Cardiac fibroblast (primary cell): ENCODE measurements at regions not wholly inside any gene's neighbourhood (a gene's known extent, or its start where the extent isn't known, plus 50 kb on each side); places are given as distances from the start of the nearest gene placed in this dataset.
"Not testable (repeated sequence)": the region's sequence is repeated elsewhere in the genome, so short reads cannot be mapped to it uniquely, and the experiment has no call there.

ENCODE experiments used
- DNase-seq, 2 donors: peaks; one replicate each; pipeline versions ENCODE4 v3.0.0 to v3.0.0-alpha.2; 2010; ENCODE audit warnings: low read depth in 2 of 2
- H3K4me3 ChIP-seq, 2 donors: replicated peaks in 1 of 2; 1 replicate in 1 of 2; 2 replicates in 1 of 2; pipeline ENCODE4 v1.5.1; 2011; ENCODE audit warnings: low read depth in 2 of 2, low read length in 2 of 2, mild to moderate bottlenecking in 2 of 2, moderate library complexity in 1 of 2
- TF ChIP-seq, protein P1 (sequence below): IDR thresholded peaks from one replicate; pipeline ENCODE4 v1.5.1; 2011; ENCODE audit warnings: low read depth, mild to moderate bottlenecking, low read length, inconsistent platforms

DNA sequence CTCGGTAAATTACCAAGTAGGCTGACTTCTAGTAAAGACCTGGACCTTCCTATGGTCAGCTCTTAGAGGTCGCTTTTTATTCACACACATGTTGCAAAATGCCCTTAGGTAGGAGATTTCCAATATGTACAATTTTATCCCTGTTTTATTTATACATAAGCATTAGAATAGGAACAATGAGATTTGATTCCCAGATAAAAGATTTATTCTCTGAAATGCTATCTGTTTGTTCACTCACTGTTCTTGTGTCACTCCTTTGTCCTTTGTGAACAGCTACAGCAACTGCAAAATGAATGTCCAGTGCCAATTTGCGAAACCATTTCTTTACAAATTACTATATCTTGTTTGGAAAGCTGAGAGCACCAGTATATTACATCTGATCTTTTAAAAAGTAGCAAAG, 991.5 kb upstream of the TYRP1 start:
- TF ChIP-seq, protein P1, sequence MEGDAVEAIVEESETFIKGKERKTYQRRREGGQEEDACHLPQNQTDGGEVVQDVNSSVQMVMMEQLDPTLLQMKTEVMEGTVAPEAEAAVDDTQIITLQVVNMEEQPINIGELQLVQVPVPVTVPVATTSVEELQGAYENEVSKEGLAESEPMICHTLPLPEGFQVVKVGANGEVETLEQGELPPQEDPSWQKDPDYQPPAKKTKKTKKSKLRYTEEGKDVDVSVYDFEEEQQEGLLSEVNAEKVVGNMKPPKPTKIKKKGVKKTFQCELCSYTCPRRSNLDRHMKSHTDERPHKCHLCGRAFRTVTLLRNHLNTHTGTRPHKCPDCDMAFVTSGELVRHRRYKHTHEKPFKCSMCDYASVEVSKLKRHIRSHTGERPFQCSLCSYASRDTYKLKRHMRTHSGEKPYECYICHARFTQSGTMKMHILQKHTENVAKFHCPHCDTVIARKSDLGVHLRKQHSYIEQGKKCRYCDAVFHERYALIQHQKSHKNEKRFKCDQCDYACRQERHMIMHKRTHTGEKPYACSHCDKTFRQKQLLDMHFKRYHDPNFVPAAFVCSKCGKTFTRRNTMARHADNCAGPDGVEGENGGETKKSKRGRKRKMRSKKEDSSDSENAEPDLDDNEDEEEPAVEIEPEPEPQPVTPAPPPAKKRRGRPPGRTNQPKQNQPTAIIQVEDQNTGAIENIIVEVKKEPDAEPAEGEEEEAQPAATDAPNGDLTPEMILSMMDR, result no peak
- DNase-seq, result no peak
- H3K4me3 ChIP-seq, result no peak overlapping the region

DNA sequence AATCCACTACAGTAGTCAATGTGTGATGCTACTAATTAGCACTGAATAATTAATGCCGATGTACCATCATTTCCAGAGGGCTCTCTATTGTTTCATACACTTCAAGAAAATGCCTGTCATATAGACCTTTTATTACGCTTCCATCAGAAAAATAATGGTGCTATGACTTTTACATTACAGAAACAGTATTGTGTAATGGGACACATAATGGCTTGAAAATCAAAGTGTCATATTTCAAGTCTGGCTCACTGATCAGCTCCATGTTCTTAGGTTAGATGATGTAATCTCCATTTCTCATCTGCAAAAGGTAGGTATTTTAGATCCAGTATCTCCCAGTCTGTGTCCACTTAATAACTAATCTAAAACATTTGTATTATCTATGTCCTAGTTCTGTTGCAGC, 990.6 kb upstream of the TYRP1 start:
- TF ChIP-seq, protein P1, result no peak
- H3K4me3 ChIP-seq, result no peak overlapping the region
- DNase-seq, result no peak

DNA sequence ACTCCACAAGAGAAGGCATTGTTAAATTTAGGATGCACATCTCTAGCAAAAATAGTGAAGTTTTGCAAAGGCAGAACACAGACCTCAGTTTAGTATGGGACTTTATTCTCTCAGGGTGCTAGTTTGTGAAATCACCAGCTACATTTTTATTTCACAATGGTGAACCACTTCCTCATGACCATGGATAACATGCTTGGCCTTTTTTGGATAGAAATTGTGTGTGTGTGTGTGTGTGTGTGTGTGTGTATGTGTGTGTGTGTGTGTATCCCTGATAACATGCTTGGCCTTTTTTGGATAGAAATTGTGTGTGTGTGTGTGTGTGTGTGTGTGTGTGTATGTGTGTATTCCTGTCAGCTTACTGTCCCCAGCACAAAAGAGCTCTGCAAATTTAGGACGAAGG, 989.0 kb upstream of the TYRP1 start:
- not testable (repeated sequence) for DNase-seq, H3K4me3 ChIP-seq

DNA sequence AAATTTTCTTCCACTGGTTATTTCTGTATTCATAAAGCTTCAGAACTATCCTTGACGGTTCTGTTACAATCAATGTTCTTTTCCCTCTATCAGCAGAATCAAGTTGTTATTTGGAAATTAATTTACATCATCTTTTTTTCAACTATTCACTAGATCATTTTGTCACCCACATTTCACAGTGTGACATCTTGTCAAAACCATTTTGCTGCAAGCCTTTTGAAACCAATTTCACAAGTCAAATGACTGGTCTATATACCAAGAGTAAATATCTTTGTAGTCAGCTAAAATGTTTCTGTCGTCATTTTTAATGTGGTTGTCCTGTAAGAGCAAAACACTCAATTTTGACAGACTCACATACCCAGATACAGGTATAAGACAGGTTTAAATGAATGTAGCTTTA, 984.3 kb upstream of the TYRP1 start:
- no peak overlapping the region for H3K4me3 ChIP-seq
- TF ChIP-seq, protein P1, result no peak
- no peak for DNase-seq

DNA sequence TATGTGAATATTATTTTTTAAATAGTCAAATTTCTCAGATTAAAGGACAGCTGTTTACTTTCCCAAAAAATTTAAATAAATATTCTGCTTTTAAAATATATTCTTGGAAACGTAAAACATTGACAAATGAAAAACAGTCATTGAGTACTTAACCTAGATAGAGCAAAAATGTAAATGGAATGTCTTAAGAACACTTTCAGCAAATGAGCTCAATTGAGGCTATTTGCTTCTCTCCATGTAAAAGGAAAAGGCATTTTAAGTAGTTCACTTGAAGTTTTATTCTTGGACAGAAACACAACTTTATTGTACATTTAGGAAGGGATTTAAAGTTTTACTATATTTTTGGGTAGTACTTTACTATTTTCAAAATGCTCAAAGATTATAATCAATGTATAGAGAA, 983.6 kb upstream of the TYRP1 start:
- TF ChIP-seq, protein P1, result no peak
- H3K4me3 ChIP-seq, result no peak overlapping the region
- DNase-seq, result no peak

DNA sequence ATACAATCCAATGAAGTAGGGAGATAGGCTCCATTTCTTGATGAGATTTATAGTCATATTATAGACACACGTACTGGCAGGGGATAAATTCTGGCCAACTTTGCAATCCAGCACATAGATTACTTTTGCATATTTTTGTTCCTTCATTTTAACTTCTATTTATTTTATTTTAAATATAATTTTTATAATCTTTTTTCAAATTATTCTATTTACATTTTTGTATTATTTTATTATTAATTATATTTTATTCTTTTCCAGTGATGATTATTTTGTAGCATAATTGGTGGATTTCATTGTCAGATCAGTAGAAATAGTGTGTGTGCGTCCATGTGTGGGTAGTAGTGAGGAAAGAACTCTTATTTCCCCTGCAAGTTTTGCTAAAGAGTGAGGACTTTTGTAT, 980.1 kb upstream of the TYRP1 start:
- no peak for DNase-seq
- no peak overlapping the region for H3K4me3 ChIP-seq
- TF ChIP-seq, protein P1, result no peak

DNA sequence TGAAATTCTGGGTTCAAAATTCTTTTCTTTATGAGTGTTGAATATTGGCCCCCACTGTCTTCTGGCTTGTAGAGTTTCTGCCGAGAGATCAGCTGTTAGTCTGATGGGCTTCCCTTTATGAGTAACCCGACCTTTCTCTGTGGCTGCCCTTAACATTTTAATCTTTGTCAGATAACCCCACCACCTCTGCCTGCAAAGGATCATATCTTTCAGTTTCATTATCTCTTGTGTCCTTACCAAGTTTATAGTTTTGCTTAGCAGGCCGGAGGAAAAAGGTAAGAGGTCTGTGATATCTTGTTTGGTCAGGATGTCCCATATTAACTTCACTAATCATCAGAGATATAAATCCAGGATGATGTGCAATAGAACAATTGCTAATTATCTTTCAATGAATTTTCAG, 970.2 kb upstream of the TYRP1 start:
- no peak overlapping the region for H3K4me3 ChIP-seq
- DNase-seq, result no peak
- TF ChIP-seq, protein P1, result no peak
